ENCODE measurements at regions not wholly inside any gene's neighbourhood (a gene's known extent, or its start where the extent isn't known, plus 50 kb on each side); places are given as distances from the start of the nearest gene placed in this dataset.

DNA sequence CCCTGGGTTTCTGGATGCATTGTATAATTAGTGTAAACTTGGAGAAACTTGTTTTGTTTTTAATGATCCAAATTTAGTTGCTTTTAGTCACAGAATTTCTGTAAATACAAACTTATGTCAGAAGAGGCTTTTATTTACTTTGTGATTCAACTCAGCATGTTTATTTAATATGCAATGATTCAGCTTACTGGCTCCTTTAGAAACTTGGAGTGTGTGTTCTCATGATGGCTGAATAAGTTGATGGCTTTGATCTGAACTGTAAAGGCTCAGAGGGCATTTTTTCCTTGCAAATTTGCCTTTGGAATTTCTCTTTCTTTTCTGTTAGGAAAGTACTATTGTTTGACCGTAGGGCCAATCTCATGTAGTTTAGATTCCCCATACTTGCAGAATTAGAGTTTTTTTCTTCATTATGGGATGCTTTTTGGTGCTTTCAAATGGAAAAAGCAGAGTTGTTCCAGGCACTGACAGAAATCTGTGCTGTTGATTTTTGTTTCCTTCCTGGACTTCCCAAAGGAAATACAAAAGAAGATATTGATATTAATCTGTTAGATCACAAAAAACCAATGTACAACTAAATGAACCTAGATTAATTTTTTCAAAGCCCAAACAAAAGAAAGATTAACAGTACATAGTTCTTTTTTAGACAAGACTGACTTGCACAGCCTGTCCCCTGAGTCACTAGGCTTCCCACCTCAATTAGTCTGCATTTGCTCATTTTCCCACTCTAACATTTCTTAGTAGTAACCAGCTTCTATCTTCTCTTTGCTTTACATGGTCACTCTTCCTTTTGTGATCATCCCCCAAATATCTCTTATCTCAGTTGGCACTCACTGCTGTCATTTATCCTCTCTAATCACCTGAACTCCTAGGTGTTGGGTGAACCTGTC is 96.8 kb upstream of the AGR3 start:
- no peak for DNase-seq

DNA sequence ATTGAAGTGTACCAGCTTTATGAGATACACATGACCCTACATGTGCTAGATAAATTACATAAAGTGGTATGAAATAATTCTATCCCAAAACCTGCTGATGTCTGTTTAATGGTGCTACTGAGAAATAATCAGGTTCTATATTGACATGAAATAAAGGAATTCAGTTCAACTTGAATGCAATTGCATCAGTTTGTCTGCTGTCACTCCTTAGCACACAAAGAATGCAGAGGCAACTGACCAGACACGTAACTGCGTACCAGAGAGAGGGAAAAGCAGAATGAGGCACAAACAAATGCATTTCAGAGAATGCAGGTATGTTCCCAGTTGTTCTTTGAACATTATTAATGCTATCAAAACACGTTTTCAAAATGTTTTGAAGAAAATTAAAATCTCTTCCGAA is 98.8 kb upstream of the AGR3 start:
- DNase-seq, result no peak

GRCh38 chr7:16982640-16983350 is 101.0 kb upstream of the AGR3 start:
- peak; percentile 7 for DNase-seq

GRCh38 chr7:16984375-16984774 is 102.6 kb upstream of the AGR3 start:
- no peak for DNase-seq

- no peak for DNase-seq
These were observed 103.8 kb upstream of the AGR3 start for GRCh38 chr7:16985621-16986020.

- DNase-seq, result no peak
These were observed 105.0 kb upstream of the AGR3 start for GRCh38 chr7:16986755-16987154.

DNA sequence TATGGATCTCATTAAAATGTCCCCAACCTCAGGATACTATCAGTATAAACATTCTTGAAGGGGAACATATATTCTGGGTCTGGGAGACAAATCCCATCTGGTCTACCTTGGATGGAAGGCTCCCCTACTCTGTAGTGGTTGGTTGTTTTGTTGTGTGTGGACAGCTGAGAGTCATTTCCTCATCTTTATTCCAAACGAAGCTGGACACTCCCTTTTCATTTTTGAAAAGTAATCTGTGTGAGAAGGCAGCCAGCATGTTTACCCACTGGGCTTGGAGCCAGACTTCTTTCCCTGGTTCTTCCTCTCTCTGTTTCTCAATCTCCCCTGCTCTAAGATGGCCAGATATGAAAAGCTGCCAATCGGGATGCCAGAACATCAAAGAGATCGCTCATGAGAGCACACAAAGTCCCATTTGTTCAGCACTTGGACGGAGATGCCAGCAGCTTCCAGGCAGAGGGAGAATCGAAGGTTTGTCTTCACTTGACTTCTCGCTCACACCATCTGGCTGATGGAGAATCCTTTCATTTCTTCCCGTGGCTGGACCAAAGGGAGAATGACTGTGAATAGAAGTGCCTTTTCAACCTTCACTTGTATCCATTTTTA is 108.1 kb upstream of the AGR3 start:
- DNase-seq, result peak; percentile 60

DNA sequence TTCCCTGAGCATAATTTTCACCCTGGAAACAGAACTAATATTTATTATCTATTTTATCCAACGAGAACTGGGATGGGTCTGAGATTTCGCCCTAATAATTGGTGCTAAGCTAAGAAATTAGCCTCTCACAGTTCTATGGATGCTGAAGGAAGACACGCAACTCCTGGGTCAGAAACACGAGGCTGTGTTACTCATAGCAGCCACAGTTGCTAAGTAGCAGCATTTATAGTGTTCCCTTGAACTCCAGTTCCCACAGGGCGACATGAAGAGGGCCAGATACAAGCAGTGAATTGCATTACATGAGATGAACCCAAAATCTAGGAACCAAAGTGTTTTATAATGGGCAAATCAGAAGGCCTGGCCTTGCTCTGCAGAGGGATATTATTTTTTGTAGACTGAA is 109.8 kb upstream of the AGR3 start:
- DNase-seq, result no peak

DNA sequence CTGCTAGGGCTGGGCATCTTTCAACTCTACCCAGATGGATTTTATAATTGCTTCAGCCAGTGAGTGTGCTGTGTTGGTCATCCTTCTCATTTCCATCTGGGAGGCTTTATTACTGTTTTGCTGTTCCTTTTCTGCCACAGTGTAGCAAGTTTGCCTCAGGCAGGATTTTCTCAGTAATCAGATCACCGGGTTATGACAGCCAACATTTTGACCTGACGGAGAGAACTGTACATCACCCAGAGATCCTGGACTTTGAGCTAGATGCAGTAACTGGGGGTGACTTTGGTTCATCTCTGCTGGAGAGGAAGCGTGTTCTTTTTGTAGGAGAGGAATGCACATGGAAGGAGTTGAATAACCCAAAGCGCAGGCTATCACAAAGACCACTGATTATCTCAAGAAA is 111.8 kb upstream of the AGR3 start:
- no peak for DNase-seq

GRCh38 chr7:16998481-16999051 is 116.8 kb upstream of the AGR3 start:
- no peak for DNase-seq

DNA sequence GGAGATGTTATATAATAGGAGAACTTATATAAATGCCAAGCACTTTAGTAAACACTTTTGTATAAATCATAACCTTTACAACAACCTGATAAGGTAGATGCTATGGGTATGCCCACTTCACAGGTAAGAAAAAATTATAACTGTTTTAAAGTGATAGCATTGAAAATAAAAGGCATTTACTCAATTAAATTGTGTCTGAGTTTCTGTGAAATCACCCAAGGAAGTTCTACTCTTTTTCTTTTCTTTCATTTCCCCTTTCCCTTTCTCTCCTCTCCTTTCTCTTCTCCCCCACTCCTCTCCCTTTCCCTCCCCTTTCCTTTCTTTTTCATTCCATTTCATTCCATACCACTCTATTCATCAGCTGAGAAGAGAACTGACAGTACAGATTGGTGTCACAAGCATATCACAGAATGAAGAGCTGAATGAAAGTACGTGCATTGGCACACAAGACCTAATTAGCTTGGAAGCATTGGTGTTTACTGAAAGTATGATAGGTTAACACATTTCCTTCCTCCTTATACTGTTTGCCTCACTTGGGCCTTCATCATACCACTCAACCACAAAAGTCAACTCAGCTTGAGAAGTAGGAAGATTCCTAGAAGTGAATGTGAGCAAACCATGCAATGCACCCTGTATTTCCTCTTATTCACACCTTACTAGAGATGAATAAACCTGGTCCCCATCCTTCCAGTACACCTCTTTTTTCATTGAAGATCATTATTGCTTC is 117.9 kb upstream of the AGR3 start:
- DNase-seq, result no peak

- no peak for DNase-seq
These were observed 123.5 kb upstream of the AGR3 start for GRCh38 chr7:17005271-17005670.

DNA sequence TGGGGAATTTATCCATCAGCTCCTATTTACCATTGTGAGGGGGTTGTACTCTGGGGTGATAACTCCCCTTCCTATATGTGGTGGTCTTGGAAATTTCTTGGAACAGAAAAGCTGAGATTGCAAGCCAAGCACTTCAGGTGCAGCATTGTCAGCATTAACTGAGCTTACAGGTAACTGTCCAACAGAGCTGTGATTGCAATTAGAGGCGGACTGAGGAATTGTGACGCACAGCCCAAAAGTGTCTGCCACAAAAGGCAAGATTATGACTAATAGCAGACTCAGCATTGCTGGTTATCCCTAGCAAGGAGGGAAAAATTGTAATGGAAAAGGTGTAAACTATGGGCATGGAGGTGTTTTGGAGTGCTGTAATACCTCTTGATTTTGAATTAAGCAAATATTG is 126.1 kb upstream of the AGR3 start:
- DNase-seq, result no peak

GRCh38 chr7:17009007-17009719 is 127.4 kb upstream of the AGR3 start:
- no peak for DNase-seq

- no peak for DNase-seq
These were observed 128.2 kb upstream of the AGR3 start for GRCh38 chr7:17009933-17010332.

GRCh38 chr7:17010637-17011300 is 129.0 kb upstream of the AGR3 start:
- DNase-seq, result no peak

- no peak for DNase-seq
These were observed 131.4 kb upstream of the AGR3 start for GRCh38 chr7:17013204-17013603.

DNA sequence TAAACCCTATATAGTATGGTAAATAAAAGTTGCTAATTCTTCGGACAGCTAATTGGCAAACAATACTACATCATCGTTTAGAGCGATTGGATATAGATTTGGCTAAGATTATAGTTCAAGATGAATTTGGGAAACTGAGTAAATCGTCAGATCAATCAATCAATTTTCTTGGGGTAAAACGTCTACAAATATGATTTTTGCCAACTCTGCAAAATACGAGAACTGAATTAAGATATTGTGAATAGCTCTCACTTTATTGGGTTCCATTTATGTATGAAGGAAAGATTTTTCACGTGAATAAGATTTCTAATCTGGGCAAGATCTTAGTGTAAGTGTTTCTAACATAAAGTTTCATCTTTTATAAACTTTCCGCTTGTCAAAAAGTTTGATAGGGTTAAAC is 132.9 kb upstream of the AGR3 start:
- no peak for DNase-seq

- DNase-seq, result no peak
These were observed 133.8 kb upstream of the AGR3 start for GRCh38 chr7:17015598-17016031.

- DNase-seq, result no peak
These were observed 134.7 kb upstream of the AGR3 start for GRCh38 chr7:17016402-17017010.

GRCh38 chr7:17019106-17019505 is 137.3 kb upstream of the AGR3 start:
- no peak for DNase-seq

Measured in NCI-H2029 (cell line).